Right cardiac atrium (tissue), 5 donors: ENCODE measurements at regions not wholly inside any gene's neighbourhood (a gene's known extent, or its start where the extent isn't known, plus 50 kb on each side); places are given as distances from the start of the nearest gene placed in this dataset.
A peak's percentile ranks its signal among the peaks of the same experiment; 100 is the strongest.

Experiments
- ATAC-seq, 2 donors: fragments of 200-7000 bp; cut with Tn5 transposase; one replicate each; pipeline versions ENCODE4 v1.8.0 to v1.9.1; 2020; ENCODE audit warnings: moderate library complexity in 2 of 2, mild to moderate bottlenecking in 1 of 2
- DNase-seq, 3 donors: peaks; one replicate each; pipeline ENCODE4 v3.0.0-alpha.2; 2020
- H3K27ac ChIP-seq: one replicate; pipeline ENCODE4 v1.5.1; 2013; ENCODE audit warnings: mild to moderate bottlenecking, low read length, control low read depth, moderate library complexity
- H3K27me3 ChIP-seq: one replicate; pipeline ENCODE4 v1.6.1; 2013; ENCODE audit not compliant: control insufficient read depth, insufficient read depth
- H3K4me1 ChIP-seq: one replicate; pipeline ENCODE4 v1.6.1; 2013; ENCODE audit warnings: low read length; ENCODE audit not compliant: control insufficient read depth, insufficient read depth
- H3K4me3 ChIP-seq: one replicate; pipeline ENCODE4 v1.5.1; 2013; ENCODE audit warnings: low read length, control low read depth
- H3K9me3 ChIP-seq: one replicate; pipeline ENCODE4 v1.6.1; 2013; ENCODE audit warnings: low read length; ENCODE audit not compliant: control insufficient read depth
- WGBS: extraction: QIAGEN DNeasy Blood & Tissue Kit; methylation state at CpG from one replicate; pipeline ENCODE4 v1.1.7; 2013; 5-methylcytosine and 5-hydroxymethylcytosine counted together
- intact Hi-C, 4 donors: fragments of 100-400 bp; cut with DNase I; formaldehyde crosslinking; loops; one replicate each; pipeline versions ENCODE4 v1.11.0 to v1.14.0; 2022 to 2023
- donor health status: healthy with polysubstance abuse.
- donor health status: DM: no; HTN: yes; CAD: no.
- donor health status: DM: no; HTN: no; CAD: no.
- donor health status: DM: no; HTN: yes; CAD: no; lungs with severe emphysema.
- donor health status: DM: yes; HTN: yes; CAD: no.

DNA sequence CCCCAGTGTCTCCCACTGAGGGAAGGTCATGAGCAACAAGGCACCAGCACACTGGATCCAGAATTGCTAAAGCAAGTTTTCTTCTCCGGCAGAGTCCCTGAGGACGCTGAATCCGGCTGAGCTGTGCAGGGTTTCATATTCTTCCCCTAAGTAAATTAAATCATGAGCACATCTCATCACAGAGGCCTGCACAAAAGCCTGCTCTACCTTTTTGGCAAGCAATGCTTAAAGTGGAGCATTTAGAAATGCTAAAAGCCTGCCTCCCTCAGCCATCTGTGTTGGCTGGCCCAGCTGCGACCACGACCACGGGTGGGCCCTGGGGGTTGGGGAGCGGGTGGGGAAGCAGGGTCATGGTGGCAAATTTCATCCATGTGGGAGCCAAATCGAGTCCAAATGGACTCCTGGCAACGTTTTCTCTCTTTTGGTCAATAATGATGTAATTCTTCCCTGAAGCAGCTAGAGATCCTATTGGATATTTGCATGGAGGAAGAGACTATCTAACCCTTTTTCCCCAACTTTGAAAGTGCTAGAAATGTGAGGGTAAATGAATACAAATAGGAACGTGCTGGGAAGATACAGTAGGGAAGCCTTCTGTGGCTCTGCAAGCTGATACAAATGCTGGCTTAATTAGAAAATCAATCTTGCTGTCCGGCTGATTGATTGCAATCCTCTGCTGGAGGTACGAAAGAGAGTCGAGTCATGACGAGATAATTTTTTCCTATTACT, 532.8 kb upstream of the TBL1XR1 start:
- WGBS, result 51% methylated on average over 14 of the region's 14 CpGs
- peak overlapping the region; percentile 77 for H3K27ac ChIP-seq
- DNase-seq (peak; percentile 57 to 77 (median 74)), ATAC-seq (peak; percentile 83 to 90)
- peaks cover 2% of the 10 kb centered on the region for H3K4me1 ChIP-seq
- H3K9me3 ChIP-seq, result no peaks in the 10 kb centered on the region
- intact Hi-C loops, result no loop called here
- no peak overlapping the region for H3K4me3 ChIP-seq
- no peaks in the 10 kb centered on the region for H3K27me3 ChIP-seq

DNA sequence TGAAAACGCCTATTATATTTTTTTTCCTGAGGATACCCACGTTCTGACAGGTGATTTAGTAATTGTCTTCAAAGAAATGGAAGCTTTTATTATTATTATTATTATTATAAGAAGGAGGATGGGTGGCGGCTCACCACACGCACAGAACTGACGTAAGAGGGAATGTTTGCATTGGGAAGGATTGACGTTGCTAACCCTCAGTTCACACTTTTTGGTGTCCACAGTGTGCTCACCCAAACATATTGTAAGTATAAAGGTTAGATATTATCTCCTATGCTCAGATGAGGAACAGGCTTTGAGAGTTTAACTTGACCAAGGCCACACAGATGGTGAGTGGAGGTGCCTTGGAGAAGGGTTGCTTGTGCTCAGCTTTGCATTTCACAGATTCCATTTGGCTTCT, 533.5 kb upstream of the TBL1XR1 start:
- no peaks in the 10 kb centered on the region for H3K27me3 ChIP-seq
- peaks cover 2% of the 10 kb centered on the region for H3K4me1 ChIP-seq
- H3K9me3 ChIP-seq, result no peaks in the 10 kb centered on the region
- no peak for ATAC-seq
- DNase-seq, result no peak
- intact Hi-C loops, result no loop called here
- H3K27ac ChIP-seq, result no peak overlapping the region
- H3K4me3 ChIP-seq, result no peak overlapping the region
- WGBS, result 92% methylated on average over 6 of the region's 6 CpGs

DNA sequence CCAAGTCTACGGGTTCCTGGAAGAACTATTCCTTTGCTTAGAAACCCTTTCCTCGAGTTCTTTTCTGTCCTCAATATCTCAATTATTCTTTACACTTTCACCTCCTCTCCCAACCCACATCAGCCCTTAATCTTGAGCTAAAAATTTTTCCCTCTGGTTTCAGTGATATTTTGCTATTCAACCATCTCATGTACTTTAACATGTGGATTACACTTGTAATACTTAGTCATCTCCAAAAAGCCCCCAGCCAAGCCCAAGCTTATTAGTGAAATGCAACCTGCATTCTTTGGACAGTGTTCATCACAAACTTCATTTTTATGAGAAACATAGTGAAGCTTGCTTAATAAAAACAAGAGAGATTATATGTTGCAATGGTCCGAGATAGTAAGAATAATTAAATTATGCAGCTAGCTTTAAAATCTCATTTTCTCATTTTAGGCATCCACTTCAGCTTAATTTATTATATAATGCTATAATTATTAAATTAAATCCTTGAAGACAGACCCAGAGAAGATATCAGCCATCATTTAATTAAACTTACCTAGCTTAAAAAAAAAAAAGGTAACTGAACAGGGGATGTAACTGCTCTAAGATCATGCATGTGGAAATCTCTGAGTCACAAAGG, 534.5 kb upstream of the TBL1XR1 start:
- Histone ChIP-seq H3K27me3 (no peaks in the 10 kb centered on the region), H3K4me3 (no peak overlapping the region), H3K4me1 (peaks cover 2% of the 10 kb centered on the region), H3K27ac (no peak overlapping the region), H3K9me3 (no peaks in the 10 kb centered on the region)
- DNase-seq (no peak), ATAC-seq (no peak)
- intact Hi-C loops, result no loop called here
- WGBS, result 80% methylated on average over 3 of the region's 3 CpGs

DNA sequence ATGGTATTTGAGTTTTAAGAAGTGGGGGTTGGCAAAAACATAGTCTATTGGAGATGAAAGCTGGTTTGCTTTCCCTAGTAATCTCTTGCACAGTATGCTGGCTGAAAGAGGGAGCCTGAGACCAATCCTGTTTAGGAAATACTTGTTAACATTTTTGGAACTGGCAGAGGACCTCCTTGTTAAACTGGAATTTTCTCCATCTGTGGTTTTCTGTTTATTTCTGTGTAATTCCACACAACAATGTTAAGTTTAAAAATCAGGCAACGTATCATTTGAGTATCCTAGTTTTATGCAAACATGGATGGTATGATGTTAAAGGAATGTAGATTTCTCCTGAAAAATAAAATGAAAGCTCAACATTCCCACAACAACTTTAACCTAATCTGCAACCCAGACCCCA, 536.0 kb upstream of the TBL1XR1 start:
- ATAC-seq (no peak), DNase-seq (no peak)
- 77% methylated on average over 1 of the region's 1 CpG for WGBS
- Histone ChIP-seq H3K4me1 (peaks cover 2% of the 10 kb centered on the region), H3K9me3 (no peaks in the 10 kb centered on the region), H3K4me3 (no peak overlapping the region), H3K27ac (no peak overlapping the region), H3K27me3 (no peaks in the 10 kb centered on the region)
- intact Hi-C loops, result no loop called here

DNA sequence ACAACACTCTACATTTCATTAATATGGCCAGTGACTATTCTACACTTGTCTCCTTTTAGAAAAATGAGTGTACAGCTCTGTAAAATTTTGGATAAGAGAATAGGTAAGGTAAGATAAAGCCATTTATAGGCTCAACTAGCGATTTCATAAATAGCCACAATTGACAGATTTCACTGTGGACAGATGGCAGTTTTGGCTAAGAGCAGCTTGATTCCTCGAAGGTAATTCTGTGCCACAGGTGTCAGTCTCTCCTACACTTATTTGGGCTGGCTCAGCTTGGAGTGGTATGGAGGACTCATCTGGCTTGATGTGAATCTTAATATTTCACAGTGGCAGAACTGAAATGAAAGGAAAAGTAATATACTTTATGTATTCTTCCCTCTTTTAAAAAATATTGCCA, 536.7 kb upstream of the TBL1XR1 start:
- Histone ChIP-seq H3K9me3 (no peaks in the 10 kb centered on the region), H3K4me1 (peaks cover 2% of the 10 kb centered on the region), H3K27me3 (no peaks in the 10 kb centered on the region), H3K27ac (no peak overlapping the region), H3K4me3 (no peak overlapping the region)
- no peak for ATAC-seq
- DNase-seq, result no peak
- intact Hi-C loops, result no loop called here
- WGBS, result 88% methylated on average over 2 of the region's 2 CpGs

DNA sequence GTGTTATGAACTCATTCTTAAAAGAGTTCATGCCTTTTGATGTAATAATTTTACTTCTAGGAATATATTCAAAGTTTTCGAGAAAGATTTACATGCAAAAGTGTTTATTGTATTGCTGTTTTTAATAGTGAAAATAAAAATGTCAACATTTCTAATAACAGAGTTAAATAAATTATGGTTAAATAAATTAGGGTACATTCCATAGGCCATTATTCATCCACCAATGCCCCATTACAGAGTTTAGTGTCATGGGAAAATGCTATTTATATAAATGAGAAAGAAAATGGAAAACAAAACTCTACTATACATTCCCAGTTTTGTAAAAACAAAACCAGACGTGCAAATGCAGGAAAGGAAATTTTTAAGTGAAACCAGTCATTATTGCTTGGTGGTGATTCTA, 538.1 kb upstream of the TBL1XR1 start:
- no peak for DNase-seq
- H3K27me3 ChIP-seq, result no peaks in the 10 kb centered on the region
- intact Hi-C loops, result no loop called here
- no peak for ATAC-seq
- no peak overlapping the region for H3K27ac ChIP-seq
- no peaks in the 10 kb centered on the region for H3K9me3 ChIP-seq
- H3K4me1 ChIP-seq, result no peaks in the 10 kb centered on the region
- H3K4me3 ChIP-seq, result no peak overlapping the region
- 88% methylated on average over 2 of the region's 2 CpGs for WGBS

DNA sequence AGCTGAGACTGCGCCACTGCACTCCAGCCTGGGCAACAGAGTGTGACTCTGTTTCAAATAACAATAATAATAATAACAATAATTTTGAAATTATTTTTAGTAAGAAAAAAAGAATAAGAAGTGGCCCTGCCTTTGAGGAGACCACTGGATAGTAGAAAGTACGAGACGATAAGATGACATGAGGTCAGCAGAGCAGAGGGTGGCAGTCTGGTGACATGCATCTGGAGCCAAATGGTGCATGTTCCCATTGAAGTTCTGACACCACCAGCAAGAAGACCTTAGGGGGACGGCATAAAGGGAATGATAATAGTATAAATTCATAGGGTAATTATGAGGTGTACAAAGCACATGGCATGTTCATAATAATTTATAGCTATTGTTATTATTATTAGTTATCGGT, 542.2 kb upstream of the TBL1XR1 start:
- Histone ChIP-seq H3K4me1 (no peaks in the 10 kb centered on the region), H3K27me3 (no peaks in the 10 kb centered on the region), H3K27ac (no peak overlapping the region), H3K9me3 (no peaks in the 10 kb centered on the region), H3K4me3 (no peak overlapping the region)
- ATAC-seq, result no peak
- DNase-seq, result no peak
- intact Hi-C loops, result no loop called here
- WGBS, result 95% methylated on average over 5 of the region's 5 CpGs

DNA sequence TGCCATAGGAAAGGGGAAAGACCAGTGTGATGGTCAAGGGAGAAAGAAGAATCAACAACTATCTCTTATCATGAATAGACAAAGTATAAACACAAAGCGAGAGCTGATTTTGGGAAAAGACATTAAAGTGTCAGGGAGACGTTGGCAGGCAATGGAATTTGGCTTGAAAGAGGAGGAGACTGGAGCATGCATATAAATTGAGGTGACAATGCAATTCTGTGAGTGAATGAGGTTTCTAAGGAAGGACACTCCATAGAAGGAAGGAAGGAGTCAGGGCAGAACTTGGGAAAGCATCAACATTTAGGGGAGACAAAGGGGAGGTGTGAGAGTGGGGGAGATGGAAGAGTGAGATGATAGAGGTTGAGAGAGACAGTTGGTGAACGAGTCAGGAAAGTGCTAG, 543.0 kb upstream of the TBL1XR1 start:
- DNase-seq, result no peak
- WGBS, result 69% methylated on average over 3 of the region's 3 CpGs
- Histone ChIP-seq H3K9me3 (no peaks in the 10 kb centered on the region), H3K27me3 (no peaks in the 10 kb centered on the region), H3K27ac (no peak overlapping the region), H3K4me1 (no peaks in the 10 kb centered on the region), H3K4me3 (no peak overlapping the region)
- intact Hi-C loops, result no loop called here
- no peak for ATAC-seq

DNA sequence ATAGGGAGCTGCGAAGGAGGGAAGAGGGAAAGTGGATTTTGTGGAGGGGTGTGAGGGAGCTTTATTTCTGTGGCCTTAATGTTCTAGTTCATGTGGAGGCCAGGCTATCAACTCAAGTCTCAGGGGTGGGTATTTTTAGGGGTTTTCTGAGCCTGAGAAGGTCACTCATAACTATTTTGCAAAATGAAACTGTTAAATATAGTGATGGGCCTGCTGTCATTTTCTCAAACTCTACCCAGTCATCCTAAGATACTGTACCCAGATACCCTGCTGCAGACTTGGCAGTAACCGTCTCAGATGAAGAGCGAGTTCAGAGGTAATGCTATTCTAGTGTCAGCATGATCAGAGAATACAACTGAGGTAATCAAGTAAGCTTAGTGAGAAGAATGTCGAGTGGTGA, 545.0 kb upstream of the TBL1XR1 start:
- intact Hi-C loops, result no loop called here
- 57% methylated on average over 4 of the region's 4 CpGs for WGBS
- H3K4me1 ChIP-seq, result no peaks in the 10 kb centered on the region
- H3K9me3 ChIP-seq, result no peaks in the 10 kb centered on the region
- H3K27me3 ChIP-seq, result no peaks in the 10 kb centered on the region
- DNase-seq (no peak), ATAC-seq (no peak)
- H3K27ac ChIP-seq, result no peak overlapping the region
- no peak overlapping the region for H3K4me3 ChIP-seq

DNA sequence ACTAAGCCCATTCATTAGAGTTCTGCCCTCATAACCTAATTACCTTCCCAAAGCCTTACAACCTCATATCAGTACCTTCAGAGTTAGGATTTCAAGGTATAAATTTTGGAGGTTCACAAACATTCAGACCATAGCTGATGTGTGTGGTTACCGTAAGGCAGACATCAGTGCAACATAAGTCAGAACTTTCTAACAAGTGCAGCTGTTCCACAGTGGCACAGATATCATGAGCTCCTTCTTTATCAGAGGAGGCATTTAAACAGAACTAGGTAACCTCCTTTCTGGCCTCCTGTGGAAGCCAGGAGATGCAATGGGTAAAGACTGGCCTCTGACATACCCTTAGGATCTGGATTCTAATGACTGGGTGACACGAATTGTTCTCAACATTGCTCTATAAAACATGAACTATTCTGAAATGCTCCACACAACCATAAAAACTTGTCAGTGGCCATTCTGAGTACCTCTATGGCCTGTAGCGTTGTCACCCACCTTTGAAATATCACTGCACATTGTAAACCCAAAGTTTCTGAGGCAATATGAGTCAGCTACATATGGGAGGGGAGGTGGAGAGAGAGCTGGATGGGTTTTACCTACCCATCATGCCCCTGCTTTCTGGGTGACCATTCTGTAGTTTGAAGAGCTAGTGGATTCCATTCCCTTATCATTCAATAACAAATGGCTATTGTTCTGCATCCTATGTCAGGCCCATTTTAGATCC, 546.0 kb upstream of the TBL1XR1 start:
- Histone ChIP-seq H3K27me3 (no peaks in the 10 kb centered on the region), H3K4me3 (no peak overlapping the region), H3K4me1 (no peaks in the 10 kb centered on the region), H3K27ac (no peak overlapping the region), H3K9me3 (no peaks in the 10 kb centered on the region)
- 63% methylated on average over 3 of the region's 3 CpGs for WGBS
- ATAC-seq (no peak), DNase-seq (no peak)
- intact Hi-C loops, result no loop called here

DNA sequence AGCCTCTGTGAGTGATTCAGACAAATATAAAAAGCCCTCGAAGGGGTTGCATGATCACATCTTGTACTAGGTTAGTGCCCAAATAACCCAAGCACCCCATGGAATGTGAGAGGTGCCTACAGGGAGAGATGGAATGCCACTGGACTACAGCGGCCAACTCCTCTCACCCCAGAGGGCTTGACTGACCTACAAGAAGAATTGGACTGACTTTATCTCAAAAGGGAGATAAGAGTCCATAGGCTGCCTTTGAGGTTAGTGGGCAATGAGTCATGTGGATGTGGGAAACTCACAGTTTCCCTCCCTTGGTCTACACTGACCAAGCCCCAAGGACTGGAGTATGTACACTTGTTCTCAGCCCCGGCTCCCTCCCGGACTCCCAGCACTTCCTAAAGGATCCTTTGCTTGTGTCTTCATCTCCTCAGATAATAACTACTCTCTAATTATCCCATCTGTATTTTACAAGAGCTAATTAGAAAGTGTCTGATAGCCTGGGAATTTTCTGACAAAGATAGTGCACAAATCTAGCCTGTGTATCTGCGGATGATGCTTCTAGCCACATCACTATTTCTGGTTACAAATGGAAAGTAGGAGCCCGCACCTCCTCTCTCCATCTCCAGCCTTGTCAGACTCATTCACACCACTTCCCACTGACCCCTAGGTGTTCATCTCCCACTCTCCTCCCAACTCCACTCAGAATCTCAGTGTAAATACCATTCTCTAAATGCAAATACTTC, 547.8 kb upstream of the TBL1XR1 start:
- Histone ChIP-seq H3K4me3 (no peak overlapping the region), H3K27ac (peak overlapping the region; percentile 64), H3K9me3 (no peaks in the 10 kb centered on the region), H3K4me1 (no peaks in the 10 kb centered on the region), H3K27me3 (no peaks in the 10 kb centered on the region)
- 61% methylated on average over 6 of the region's 6 CpGs for WGBS
- intact Hi-C loops, result no loop called here
- DNase-seq, result peak in 2 of 3 donors; percentile 39 to 54
- peak; percentile 88 to 94 for ATAC-seq
